Inferior parietal cortex (tissue), 1 donor: ENCODE measurements at regions not wholly inside any gene's neighbourhood (a gene's known extent, or its start where the extent isn't known, plus 50 kb on each side); places are given as distances from the start of the nearest gene placed in this dataset.

Experiments used
- DNase-seq: peaks from one replicate; pipeline ENCODE4 v3.0.0-alpha.2; 2016; ENCODE audit errors: extremely low spot score

- no peak for DNase-seq
Observed at GRCh38 chr12:92304371-92305055, 158.9 kb upstream of the BTG1 start.

DNA sequence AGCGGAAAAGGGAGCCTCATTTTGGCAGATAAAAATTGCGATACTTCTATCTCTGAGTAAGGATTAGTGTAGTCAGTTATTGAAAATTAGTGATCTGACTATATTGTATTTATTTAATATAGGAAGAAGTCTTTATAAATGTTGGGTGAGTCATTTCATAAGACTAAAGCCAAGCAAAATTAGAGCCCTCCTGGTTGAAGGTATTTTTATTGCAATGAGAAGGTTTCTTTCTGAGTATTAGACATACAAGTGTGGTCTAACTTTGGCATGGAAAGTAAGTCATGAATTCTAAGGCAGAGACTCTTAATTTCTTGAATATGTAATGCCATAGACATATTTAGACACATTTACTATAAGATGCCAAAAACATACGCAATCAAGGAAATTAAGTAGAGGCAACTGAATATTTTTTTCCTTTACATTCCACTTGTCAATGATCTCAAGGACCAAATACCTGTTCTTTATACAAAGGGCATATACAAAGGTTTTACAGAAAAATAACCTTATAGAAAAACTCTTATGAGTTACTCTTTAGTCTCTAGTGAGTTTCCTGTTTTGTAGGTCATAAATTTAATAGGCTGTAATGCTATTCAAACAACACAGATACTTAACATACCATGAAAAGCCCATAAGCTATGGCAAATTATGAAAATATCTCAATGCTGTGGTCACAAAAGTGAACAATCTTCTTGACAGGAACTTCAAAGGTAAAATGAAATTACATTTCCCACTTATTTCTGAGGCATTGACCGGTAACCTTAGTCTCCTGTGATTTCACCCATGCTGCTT is 156.6 kb upstream of the BTG1 start:
- DNase-seq, result no peak

- no peak for DNase-seq
Observed at GRCh38 chr12:92301356-92301755, 155.7 kb upstream of the BTG1 start.

DNA sequence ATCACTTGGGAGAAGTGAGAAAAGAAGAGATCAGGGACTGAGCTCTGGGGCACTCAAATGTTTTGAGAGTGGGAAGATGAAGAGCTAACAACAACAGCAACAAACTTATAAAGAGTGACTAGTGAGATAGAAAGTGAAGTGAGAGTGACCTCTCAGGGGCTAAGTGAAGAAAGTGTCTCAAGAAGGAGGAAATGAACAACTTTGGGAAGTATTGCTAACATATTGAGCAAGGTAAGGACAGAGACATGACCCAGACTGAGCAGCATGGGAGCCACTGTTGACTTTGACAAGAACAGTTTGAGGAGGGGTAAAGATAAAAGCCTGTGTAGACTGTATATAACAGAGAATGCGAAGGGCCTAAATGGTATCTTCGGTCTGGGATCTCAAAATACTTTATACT is 155.1 kb upstream of the BTG1 start:
- no peak for DNase-seq

DNA sequence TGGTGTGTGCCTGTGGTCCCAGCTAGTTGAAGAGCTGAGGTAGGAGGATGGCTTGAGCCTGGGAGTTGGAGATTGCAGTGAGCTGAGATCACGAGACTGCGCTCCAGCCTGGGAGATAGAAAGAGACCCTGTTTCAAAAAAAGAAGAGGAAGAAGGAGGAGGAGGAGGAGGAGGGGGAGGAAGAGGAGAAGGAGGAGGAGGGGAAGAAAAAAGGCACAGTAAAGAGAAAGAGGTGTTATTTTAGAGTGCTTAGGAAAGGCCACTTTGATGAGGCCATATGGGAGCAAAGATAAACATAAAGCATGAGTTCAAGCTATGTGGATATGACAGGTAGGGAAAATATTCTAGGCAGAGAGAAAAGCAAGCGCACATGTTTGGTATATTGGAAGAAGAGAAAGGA is 154.1 kb upstream of the BTG1 start:
- no peak for DNase-seq

GRCh38 chr12:92299344-92299743 is 153.7 kb upstream of the BTG1 start:
- DNase-seq, result no peak

DNA sequence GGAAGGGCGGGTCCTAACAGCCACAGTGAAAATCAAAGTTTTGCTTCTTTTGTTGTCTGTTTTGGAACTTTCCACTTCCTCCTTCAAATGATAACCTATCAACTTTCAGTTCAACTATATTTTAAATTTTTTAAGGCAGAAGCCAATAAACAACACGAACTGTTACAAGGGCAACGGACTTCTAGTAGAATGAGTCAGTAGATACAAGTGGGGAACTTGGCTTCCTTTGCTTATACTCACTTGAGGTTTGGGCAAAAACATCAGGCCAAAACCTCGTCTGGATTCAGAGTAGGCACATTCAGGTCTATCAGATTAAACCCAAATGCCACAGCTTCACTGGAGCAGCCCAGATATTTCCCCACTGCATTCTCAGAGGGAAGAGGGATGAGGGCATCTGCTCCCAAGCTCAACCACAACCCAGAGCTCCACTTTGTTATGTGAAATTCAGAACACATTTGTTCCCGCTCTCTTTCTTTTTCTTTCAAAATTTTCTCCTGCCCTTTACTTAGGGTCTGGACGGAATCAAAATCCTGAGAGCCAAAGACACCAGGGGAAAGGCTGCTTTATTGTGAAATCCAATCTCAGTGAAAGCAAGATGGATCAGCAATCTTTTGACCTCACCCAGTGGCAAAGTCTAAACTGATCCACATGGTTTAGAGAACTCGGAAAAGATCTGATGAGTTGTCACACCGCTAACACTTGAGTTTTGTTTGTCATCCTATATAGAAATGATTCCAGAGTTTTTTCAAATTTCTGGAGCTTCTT is 152.5 kb upstream of the BTG1 start:
- DNase-seq, result no peak

DNA sequence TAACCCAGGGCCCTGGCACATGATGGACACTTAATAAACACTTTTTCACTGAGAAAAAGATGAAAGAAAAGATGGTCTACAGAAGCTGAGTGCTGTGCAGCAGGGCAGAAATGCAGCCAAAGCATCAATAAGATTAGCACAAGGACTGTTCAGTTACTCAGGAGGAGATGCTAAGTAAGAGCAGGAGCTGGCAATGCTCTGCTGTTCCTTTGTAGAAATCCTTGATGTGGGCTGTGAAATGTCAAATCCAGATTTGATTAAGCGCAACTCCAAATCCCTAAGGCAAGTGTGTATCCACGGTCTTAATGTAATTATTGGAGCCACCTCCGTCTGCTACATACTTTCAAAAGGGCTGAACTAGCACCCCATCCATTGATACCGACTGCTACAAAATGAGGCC is 151.8 kb upstream of the BTG1 start:
- DNase-seq, result no peak

DNA sequence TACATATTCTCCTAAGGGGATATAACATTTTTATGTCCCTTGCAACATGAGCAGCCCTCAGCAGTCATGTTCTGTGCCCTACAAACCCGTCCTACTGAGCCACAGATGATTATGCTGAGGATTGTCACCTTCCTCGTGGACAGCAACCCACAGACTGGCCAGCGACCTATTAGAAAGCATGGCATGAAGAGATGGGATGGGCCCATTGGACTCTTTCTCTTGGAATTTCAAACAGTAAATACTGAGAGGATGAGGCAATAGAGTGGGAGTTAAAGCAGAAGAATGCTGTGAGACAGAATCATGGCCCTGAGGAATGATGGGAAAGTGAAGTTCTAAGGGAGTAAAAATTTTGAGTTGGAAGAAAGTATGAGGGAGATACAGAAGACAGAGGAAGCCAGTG is 149.9 kb upstream of the BTG1 start:
- DNase-seq, result no peak

GRCh38 chr12:92294676-92295440 is 149.2 kb upstream of the BTG1 start:
- no peak for DNase-seq

DNA sequence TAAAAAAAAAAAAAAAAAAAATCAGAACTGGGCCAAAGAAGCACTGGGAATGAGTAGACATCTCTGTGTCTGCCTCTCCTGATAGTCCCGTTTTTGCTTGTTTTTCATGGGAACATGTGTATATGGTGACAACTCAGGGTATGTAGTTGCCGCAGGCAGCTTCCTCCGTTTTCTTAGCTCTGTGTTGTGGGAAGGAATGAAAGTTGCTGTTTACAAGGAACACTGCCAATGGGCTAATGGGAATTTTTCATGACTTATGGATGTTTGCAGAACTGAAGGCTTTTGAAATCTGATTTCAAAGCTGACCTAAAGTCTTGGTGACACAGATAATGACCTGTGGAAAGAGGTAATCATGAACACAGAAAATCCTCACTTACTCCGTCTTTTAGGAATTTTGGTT is 146.4 kb upstream of the BTG1 start:
- no peak for DNase-seq

DNA sequence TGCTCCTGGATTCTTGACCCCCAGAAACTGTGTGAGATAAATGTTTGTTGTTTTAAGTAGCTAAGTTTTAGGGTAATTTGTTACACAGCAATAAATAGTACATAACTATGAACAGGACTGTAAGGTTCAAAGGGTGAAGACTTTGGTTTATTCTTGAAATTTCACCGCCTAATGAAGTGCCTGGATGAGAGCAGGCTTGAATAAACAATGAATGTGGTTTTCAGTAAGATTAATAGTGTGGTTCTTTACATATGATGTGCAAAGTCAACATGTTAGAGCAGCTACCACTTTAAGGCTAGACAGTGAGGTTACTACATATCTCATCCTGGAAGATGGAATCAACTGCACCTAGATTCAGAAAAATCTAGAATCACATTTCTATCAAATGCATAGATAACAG is 145.2 kb upstream of the BTG1 start:
- no peak for DNase-seq

DNA sequence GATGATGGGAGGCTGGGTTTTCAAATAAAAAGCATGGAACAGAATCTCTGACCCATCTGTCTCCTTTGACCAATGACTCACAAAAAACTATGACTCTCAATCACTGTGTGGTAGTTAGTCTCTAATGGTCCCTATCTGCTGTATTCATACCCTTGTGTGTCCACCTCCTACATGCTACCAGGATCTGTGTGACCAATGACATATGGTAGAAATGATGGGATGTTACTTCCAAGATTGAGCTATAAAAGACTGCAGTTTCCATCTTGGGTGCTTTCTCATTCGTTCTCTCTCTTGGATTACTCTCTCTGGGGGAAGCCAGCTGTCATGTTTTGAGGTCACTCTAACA is 144.7 kb upstream of the BTG1 start:
- no peak for DNase-seq

DNA sequence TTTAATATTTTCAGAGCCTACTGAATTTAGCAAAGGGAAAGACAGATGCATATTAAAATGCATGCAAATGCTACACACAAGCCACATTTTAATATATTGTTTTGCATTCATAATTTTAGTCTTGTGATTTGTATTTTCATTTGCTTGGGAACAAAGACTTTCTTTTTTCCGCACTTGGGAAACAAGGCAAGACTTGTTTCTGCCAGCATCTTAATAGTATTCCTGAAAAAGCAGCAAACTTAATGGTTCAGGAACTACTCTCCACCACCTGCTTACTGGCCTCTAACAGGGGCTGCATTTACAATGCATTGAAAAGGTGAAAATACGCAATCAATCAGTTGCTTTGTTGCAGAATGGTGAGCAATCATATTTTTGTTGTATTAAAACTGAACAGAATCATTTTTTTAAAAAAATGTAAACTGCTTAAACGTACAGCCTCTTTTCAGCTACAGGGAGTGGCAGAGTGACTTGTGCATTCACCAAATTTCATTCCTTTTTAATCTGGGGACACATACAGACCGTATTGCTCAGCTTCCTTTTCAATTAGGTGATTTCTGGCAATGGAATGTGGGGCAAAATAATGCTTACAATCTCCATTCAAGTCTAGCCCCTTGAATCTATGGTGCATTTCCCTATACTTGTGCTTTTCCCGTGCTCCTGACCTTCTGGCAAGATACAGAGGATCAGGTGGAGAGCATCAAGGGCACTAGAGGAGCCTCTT is 144.1 kb upstream of the BTG1 start:
- DNase-seq, result no peak

DNA sequence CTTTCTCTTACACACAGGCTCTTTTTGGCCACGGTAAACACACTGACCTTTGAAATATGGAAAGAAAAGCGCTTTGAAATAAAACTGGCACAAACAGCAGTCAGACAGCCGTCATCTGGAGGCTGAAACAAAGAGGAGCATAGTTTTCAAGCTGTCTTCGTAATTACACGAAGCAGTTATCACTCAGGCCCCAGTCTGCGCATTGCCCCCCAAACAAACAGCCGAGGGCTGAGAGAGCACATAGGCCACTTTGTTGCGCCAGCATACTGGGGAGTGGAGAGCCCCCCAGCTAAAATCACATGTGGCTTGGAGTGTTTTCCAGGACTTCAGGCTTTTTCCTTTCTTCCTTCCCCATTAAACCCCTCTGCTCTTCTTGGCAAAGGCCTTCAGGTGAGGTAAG is 142.9 kb upstream of the BTG1 start:
- no peak for DNase-seq

GRCh38 chr12:92278378-92278828 is 132.8 kb upstream of the BTG1 start:
- no peak for DNase-seq

GRCh38 chr12:92277795-92278194 is 132.1 kb upstream of the BTG1 start:
- DNase-seq, result no peak

DNA sequence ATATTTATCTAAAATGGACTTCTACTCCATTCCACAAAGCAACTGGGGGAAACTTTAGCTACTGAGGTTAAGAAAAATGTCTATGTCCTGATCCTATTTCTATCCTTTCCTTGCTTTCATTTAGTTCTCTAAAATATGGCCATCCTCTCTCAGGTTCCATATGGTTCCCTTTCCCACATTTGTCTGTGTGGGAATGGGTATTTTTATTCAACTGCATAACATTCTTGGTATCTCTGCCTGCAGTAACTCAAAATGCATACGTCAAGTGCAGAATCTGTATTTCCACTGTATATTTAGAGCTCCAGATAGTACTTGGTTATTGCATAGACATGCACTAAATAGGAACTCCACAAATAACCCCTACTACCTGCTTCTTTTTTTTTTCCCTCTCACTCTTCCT is 130.6 kb upstream of the BTG1 start:
- peak; percentile 38 for DNase-seq

GRCh38 chr12:92275443-92276154 is 130.0 kb upstream of the BTG1 start:
- DNase-seq, result no peak

DNA sequence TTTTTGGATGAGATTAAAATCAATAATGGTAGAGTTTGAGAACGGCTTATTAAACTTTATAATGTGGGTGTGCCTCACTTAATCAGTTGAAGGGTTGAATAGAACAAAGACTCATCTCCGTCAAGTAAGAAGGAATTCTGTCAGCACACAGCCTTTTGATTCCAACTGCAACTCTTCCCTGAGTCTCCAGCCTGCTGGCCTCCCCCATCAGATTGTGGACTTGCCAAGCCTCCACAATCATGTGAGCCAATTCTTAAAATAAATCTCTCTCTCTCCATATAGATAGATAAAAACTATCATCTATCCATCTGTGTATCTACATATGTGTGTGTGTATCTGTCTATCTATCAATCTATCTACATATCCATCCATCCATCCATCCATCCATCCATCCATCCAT is 127.4 kb upstream of the BTG1 start:
- no peak for DNase-seq
